ENCODE measurements at regions not wholly inside any gene's neighbourhood (a gene's known extent, or its start where the extent isn't known, plus 50 kb on each side); places are given as distances from the start of the nearest gene placed in this dataset.

DNA sequence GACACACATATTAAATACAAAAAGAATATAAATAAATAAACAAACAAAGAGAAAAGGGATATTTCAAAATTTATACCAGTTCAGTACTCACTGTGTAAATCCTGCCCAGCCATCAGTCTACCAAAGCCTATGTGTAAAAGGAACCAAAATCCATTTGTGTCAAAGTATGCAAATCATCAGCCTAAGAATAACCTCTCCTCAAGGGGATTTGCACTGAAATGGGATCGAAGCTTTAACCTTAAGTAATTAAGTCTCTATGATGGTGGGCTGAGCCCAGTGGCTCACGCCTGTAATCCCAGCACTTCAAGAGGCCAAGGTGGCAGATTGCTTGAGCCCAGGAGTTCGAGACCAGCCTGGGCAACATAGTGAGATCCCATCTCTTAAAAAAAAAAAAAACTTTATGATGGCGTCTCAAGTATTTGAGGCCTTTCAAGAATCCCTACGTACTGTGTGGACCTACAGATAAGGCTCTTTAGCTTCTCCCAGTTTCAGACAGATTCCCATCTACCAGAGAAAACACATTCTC, 57.8 kb upstream of the METAP2 start:
- no peak for ATAC-seq

DNA sequence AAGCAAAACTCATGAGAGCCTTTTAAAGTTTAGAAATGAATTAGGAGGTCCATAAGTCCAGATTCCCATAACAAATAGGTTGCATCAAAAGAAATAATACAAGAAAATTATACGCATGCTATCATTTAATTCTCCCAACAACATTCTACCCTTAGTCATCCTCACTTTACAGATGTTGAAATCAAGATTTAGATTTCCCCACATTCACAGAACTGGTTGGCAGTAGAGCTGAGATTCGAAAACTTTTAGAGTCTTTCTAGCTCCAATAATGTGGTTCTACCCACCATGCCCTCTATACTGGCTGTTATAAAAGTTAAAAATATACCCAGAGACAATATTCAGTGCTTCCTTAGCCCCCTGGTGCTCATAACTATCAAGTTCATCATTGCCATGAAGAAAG, 56.6 kb upstream of the METAP2 start:
- ATAC-seq = no peak
- TF ChIP-seq ZC3H10 (CRISPR knock-in tag; IDR thresholded peaks at IDR 0.05) (no peak), ZNF565 (CRISPR knock-in tag; conservative IDR thresholded peaks at IDR 0.05; ENCODE audit: low read depth) (no peak), TOX (CRISPR knock-in tag; IDR thresholded peaks at IDR 0.05; ENCODE audit: borderline replicate concordance) (no peak), CSDC2 (CRISPR knock-in tag; IDR thresholded peaks at IDR 0.05) (no peak), ARNTL (CRISPR knock-in tag; IDR thresholded peaks at IDR 0.05; ENCODE audit: borderline replicate concordance, low read depth) (no peak), ZFP3 (CRISPR knock-in tag; IDR thresholded peaks at IDR 0.05) (no peak), GLIS3 (CRISPR knock-in tag; IDR thresholded peaks at IDR 0.05) (no peak), ISL1 (CRISPR knock-in tag; IDR thresholded peaks at IDR 0.05) (no peak), ZNF8 (CRISPR knock-in tag; IDR thresholded peaks at IDR 0.05) (no peak), OSR1 (CRISPR knock-in tag; IDR thresholded peaks at IDR 0.05) (no peak), BACH2 (CRISPR knock-in tag; IDR thresholded peaks at IDR 0.05; ENCODE audit: borderline replicate concordance) (no peak), RARB (CRISPR knock-in tag; IDR thresholded peaks at IDR 0.05) (no peak), SNAI2 (CRISPR knock-in tag; IDR thresholded peaks at IDR 0.05) (no peak), ZNF70 (CRISPR knock-in tag; IDR thresholded peaks at IDR 0.05) (no peak)
- TF ChIP-seq, protein P1, sequence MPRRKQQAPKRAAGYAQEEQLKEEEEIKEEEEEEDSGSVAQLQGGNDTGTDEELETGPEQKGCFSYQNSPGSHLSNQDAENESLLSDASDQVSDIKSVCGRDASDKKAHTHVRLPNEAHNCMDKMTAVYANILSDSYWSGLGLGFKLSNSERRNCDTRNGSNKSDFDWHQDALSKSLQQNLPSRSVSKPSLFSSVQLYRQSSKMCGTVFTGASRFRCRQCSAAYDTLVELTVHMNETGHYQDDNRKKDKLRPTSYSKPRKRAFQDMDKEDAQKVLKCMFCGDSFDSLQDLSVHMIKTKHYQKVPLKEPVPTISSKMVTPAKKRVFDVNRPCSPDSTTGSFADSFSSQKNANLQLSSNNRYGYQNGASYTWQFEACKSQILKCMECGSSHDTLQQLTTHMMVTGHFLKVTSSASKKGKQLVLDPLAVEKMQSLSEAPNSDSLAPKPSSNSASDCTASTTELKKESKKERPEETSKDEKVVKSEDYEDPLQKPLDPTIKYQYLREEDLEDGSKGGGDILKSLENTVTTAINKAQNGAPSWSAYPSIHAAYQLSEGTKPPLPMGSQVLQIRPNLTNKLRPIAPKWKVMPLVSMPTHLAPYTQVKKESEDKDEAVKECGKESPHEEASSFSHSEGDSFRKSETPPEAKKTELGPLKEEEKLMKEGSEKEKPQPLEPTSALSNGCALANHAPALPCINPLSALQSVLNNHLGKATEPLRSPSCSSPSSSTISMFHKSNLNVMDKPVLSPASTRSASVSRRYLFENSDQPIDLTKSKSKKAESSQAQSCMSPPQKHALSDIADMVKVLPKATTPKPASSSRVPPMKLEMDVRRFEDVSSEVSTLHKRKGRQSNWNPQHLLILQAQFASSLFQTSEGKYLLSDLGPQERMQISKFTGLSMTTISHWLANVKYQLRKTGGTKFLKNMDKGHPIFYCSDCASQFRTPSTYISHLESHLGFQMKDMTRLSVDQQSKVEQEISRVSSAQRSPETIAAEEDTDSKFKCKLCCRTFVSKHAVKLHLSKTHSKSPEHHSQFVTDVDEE (CRISPR knock-in tag; IDR thresholded peaks at IDR 0.05) = no peak
- TF ChIP-seq, protein P2, sequence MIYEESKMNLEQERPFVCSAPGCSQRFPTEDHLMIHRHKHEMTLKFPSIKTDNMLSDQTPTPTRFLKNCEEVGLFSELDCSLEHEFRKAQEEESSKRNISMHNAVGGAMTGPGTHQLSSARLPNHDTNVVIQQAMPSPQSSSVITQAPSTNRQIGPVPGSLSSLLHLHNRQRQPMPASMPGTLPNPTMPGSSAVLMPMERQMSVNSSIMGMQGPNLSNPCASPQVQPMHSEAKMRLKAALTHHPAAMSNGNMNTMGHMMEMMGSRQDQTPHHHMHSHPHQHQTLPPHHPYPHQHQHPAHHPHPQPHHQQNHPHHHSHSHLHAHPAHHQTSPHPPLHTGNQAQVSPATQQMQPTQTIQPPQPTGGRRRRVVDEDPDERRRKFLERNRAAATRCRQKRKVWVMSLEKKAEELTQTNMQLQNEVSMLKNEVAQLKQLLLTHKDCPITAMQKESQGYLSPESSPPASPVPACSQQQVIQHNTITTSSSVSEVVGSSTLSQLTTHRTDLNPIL (CRISPR knock-in tag; IDR thresholded peaks at IDR 0.05; ENCODE audit: low read depth) = no peak
- TF ChIP-seq, protein P3, sequence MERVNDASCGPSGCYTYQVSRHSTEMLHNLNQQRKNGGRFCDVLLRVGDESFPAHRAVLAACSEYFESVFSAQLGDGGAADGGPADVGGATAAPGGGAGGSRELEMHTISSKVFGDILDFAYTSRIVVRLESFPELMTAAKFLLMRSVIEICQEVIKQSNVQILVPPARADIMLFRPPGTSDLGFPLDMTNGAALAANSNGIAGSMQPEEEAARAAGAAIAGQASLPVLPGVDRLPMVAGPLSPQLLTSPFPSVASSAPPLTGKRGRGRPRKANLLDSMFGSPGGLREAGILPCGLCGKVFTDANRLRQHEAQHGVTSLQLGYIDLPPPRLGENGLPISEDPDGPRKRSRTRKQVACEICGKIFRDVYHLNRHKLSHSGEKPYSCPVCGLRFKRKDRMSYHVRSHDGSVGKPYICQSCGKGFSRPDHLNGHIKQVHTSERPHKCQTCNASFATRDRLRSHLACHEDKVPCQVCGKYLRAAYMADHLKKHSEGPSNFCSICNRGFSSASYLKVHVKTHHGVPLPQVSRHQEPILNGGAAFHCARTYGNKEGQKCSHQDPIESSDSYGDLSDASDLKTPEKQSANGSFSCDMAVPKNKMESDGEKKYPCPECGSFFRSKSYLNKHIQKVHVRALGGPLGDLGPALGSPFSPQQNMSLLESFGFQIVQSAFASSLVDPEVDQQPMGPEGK (CRISPR knock-in tag; IDR thresholded peaks at IDR 0.05; ENCODE audit: borderline replicate concordance) = no peak
- TF ChIP-seq, protein P4, sequence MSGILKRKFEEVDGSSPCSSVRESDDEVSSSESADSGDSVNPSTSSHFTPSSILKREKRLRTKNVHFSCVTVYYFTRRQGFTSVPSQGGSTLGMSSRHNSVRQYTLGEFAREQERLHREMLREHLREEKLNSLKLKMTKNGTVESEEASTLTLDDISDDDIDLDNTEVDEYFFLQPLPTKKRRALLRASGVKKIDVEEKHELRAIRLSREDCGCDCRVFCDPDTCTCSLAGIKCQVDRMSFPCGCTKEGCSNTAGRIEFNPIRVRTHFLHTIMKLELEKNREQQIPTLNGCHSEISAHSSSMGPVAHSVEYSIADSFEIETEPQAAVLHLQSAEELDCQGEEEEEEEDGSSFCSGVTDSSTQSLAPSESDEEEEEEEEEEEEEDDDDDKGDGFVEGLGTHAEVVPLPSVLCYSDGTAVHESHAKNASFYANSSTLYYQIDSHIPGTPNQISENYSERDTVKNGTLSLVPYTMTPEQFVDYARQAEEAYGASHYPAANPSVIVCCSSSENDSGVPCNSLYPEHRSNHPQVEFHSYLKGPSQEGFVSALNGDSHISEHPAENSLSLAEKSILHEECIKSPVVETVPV (CRISPR knock-in tag; IDR thresholded peaks at IDR 0.05) = no peak
- TF ChIP-seq, protein P5, sequence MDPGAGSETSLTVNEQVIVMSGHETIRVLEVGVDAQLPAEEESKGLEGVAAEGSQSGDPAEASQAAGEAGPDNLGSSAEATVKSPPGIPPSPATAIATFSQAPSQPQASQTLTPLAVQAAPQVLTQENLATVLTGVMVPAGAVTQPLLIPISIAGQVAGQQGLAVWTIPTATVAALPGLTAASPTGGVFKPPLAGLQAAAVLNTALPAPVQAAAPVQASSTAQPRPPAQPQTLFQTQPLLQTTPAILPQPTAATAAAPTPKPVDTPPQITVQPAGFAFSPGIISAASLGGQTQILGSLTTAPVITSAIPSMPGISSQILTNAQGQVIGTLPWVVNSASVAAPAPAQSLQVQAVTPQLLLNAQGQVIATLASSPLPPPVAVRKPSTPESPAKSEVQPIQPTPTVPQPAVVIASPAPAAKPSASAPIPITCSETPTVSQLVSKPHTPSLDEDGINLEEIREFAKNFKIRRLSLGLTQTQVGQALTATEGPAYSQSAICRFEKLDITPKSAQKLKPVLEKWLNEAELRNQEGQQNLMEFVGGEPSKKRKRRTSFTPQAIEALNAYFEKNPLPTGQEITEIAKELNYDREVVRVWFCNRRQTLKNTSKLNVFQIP (CRISPR knock-in tag; IDR thresholded peaks at IDR 0.05; ENCODE audit: borderline replicate concordance, low read depth) = no peak

More for the DNA sequence above, 57.8 kb upstream of the METAP2 start:
- TF ChIP-seq ZFP30 (CRISPR knock-in tag; IDR thresholded peaks at IDR 0.05) = no peak
- TF ChIP-seq ZFP3 (CRISPR knock-in tag; IDR thresholded peaks at IDR 0.05) = no peak
- TF ChIP-seq GLIS3 (CRISPR knock-in tag; IDR thresholded peaks at IDR 0.05) = no peak
- TF ChIP-seq, protein P4 (CRISPR knock-in tag; IDR thresholded peaks at IDR 0.05) = no peak
- TF ChIP-seq BACH2 (CRISPR knock-in tag; IDR thresholded peaks at IDR 0.05; ENCODE audit: borderline replicate concordance) = no peak
- TF ChIP-seq PPARA (CRISPR knock-in tag; IDR thresholded peaks at IDR 0.05; ENCODE audit: borderline replicate concordance) = no peak
- no peak for TF ChIP-seq RARB (CRISPR knock-in tag; IDR thresholded peaks at IDR 0.05)
- no peak for TF ChIP-seq ZNF70 (CRISPR knock-in tag; IDR thresholded peaks at IDR 0.05)
- no peak for TF ChIP-seq ARNTL (CRISPR knock-in tag; IDR thresholded peaks at IDR 0.05; ENCODE audit: borderline replicate concordance, low read depth)
- TF ChIP-seq ZNF8 (CRISPR knock-in tag; IDR thresholded peaks at IDR 0.05) = no peak
- TF ChIP-seq, protein P5 (CRISPR knock-in tag; IDR thresholded peaks at IDR 0.05; ENCODE audit: borderline replicate concordance, low read depth) = no peak
- TF ChIP-seq ZNF565 (CRISPR knock-in tag; conservative IDR thresholded peaks at IDR 0.05; ENCODE audit: low read depth) = no peak
- TF ChIP-seq ESRRG (CRISPR knock-in tag; IDR thresholded peaks at IDR 0.05) = no peak
- TF ChIP-seq TCF4 (CRISPR knock-in tag; IDR thresholded peaks at IDR 0.05; ENCODE audit: borderline replicate concordance) = no peak

Data from SK-N-SH treated with all-trans-retinoic acid at 6 μM for 48 hours (cell line).